Activated T-cell treated with anti-CD3 and anti-CD28 coated beads for 48 hours (primary cell): ENCODE measurements at regions not wholly inside any gene's neighbourhood (a gene's known extent, or its start where the extent isn't known, plus 50 kb on each side); places are given as distances from the start of the nearest gene placed in this dataset.
A peak's percentile ranks its signal among the peaks of the same experiment; 100 is the strongest.

Experiments
- DNase-seq: peaks from one replicate; pipeline ENCODE4 v3.0.0-alpha.2; 2020; ENCODE audit warnings: low read depth

- no peak for DNase-seq
Observed at GRCh38 chr5:173741729-173742431, 125.4 kb upstream of the BOD1 start.

DNA sequence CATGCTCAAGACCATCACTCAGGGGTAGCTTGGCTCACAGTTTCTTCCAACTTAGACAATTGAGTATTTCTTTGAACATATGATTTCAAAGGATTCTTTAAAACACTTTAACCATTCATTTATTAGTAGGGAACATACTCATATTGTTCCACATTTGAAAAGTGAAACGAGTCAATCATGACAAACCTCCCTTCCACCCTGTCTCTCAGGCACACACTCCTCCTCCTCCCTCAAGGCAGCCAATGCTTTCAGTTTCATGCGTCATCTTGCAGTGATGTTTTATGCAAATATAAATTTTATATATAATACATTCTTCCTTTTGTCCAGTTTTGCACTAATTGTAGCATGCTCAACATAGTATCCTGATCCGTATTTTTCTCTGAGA lies 126.0 kb upstream of the BOD1 start:
- peak; percentile 3 for DNase-seq

- no peak for DNase-seq
Observed at GRCh38 chr5:173743641-173744343, 127.3 kb upstream of the BOD1 start.

- no peak for DNase-seq
Observed at GRCh38 chr5:173744551-173744950, 128.1 kb upstream of the BOD1 start.

DNA sequence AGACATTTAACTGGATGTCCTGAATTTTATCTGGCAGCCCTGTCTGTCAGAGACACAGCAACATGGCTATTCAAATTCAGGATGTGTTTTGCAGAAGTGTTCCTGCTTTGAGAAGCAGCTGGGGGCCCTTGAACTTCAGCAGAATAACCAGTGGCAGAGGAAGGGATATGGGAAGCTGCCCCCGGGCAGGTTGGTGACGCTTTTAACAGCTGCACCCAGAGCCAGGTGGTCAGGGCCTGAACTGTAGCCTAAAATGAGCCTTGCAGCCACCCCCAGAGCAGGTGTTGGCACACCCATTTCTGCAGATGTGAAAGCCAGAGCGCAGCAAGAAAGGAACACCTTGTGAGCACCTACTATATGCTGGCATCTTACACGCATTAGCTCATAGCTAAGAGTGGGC lies 128.7 kb upstream of the BOD1 start:
- DNase-seq = no peak

DNA sequence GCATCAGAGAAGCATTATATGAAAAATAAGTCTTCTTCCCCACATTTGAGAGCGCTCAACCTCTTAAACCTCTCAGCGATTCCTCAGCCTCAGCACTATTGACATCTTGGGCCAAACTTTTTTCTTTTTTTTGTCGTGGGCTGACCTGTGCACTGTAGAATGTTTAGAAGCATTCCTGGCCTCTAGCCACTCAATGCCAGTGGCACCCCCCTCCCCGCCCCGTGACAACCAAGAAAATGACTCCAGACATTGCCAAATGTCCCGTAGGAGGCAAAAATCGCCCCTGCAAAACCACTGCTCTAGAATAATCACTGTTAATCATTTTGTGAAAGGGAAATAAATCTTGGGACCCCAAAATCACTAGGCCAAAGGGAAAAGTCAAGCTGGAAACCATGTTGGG lies 129.1 kb upstream of the BOD1 start:
- DNase-seq = no peak

- no peak for DNase-seq
Observed at GRCh38 chr5:173746047-173746646, 129.7 kb upstream of the BOD1 start.

DNA sequence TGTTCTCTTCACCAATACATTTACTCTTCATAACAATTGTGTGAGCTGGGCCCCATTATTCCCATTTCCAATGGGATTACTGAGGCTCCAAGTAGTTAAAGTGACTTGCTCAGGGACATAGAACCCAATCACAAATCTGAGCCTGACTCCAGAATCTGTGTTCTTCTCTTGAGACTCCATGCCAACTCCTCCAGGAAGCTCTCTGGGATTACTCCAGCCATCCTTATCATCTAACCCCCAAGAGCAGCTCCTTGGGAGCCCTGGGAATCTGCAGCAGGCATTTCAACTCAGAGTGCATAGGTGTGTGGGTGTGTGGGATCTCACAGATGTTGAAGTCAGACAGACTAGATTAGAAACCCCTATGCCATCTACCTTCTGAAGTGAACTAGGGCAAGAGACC lies 131.4 kb upstream of the BOD1 start:
- no peak for DNase-seq

- no peak for DNase-seq
Observed at GRCh38 chr5:173750538-173751265, 134.3 kb upstream of the BOD1 start.

DNA sequence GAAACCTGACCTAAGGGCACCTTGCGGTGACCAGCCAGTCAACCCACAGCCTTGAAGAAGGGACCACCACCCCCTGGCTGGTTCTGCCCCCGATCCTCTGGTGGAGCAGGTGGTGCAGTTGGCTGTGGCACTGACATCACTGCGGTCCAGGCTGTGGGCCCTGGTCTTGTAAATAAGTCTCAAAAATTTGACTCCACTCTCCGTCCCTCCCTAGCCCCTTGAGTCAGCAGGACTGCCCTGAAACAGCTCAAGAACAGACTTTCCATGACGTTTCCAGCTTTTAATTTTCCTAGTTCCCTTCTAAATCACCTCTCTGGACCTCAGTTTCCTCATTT lies 134.8 kb upstream of the BOD1 start:
- DNase-seq = no peak

DNA sequence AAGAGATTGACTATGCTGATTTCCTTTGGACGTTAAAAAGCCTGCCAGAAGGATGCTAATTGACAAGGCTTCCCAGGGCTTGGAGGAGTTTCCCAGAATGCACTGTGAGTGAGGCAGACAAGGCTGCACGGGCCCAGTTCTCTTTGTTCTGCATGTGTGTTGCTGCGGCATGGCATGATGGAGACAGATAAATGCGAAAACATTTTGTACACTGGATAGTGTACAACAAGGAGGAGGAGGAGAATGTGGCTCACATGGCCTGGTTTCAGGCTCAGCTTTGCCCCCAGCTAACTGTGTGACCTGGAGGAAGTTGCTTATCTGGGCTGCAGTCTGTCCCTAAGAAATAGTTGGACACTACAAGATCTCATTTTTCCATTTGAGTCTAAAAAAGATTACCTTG lies 135.5 kb upstream of the CPEB4 start:
- no peak for DNase-seq

DNA sequence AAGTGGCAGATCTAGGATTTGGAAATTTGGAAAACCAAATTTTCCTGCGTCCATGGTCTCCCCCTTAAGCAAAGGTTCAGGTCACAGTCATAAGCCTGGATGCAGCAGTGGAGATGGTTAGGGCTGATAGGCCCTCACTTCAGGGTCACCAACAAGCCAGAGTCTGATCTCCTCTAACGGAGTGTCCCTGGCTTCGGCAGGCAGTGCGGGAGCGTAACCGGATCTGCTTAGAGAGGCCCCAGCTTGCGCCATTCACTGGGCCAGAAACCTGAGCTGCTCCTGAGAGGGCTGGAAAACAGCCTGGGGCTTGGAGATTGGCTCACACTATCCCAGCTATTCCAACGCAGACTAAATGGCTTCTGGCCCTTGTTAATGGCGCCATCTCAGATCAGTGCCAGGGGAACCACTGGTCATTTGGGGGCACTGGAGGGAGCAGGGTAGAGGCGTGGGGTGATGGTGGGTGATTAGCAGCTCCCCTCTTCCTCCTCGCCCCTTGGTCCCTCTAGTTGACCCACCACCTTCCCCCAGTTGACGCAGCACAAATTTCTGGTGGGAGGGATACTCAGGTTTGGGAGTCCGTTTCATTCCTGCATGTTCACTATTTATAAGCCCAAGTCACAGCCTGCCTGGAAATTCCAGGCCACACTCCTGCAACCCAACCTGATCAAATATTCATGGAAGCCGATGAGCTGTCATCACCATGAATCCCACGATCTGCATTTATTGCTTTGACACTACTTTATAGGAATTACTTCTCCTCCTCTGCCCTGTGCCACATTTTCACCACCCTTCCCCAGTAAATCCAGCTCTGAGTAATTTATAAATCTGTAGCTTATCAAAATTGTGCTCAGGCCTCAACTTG lies 134.6 kb upstream of the CPEB4 start:
- DNase-seq = no peak

- DNase-seq = no peak
Observed at GRCh38 chr5:173755319-173755718, 132.8 kb upstream of the CPEB4 start.

DNA sequence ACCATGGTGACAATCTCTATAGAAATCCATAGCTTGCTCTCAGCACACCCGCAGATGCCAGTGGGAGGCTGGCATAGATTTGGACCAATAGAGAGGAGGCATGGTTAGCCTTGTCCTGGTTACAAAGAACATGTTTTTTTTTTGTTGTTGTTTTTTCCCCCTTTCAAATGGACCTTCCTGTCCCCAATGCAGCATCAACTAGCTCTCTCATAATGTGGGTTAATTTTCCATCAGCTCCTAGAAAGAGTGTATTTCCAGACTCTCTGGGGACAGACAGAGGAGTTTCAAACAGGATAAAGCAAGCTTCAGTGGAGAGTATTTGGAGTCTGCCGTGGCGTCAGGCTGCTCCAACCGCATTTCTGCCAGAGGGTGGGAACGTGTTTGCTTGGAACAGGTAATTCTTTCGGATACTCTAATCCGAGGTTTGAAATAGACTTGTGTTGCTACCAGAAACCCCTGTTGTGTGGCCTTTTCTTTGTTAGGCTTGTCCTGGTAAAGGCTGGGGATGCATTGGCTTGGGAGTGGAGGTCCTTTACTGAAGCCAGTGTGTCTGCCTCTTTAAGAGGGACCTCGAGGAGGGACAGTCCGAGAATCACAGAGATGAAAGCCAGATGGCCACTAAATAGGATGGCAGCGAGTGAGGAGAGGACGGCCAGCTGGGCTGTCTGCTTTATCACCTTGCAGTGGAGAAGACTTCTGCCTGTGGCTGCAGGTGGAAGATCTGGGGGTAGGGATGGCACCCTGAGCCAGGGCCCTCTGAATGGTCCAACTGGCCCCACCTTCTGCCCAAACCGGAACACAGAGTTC lies 130.5 kb upstream of the CPEB4 start:
- DNase-seq = no peak

DNA sequence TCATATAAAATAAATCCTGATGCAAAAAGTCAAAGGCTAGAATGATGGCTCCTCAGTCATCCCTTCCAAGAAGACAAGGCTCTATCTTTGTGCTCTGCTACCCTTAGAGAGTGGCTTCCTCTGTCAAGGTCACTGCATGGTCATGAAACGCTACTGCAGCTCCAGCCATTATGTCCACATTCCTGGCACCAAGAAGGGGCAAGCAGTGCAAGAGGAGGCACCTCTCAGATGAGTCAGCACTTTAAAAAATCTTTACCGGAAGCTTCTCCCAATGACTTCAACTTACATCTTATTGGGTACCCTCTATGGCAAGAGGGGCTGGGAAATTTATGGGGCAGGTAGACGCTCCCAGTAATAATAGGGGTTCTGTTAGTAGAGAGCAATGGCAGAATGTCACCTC lies 129.5 kb upstream of the CPEB4 start:
- DNase-seq = no peak

- no peak for DNase-seq
Observed at GRCh38 chr5:173759691-173760090, 128.5 kb upstream of the CPEB4 start.

- DNase-seq = no peak
Observed at GRCh38 chr5:173760461-173761177, 127.5 kb upstream of the CPEB4 start.

GRCh38 chr5:173761178-173761513 lies 127.0 kb upstream of the CPEB4 start:
- no peak for DNase-seq

DNA sequence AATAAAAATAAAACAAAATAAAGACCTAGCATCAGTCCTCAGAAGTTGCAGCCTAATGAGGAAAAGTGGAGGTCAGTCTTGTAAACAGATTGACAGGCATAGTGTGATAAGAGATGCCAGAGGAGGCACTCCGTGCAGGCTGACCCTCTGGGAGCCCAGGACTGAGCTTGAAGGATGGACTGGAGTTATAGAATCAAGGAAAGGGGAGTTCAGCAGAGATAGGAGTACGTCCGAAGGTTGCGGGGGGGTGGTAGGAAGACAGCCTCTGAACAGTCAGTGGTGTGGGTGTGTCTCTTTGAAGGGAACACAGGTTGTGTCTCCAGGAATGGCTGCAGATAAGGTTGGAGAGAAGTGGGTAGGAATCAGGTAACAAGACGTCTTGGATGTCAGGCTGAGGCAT lies 126.1 kb upstream of the CPEB4 start:
- DNase-seq = no peak

GRCh38 chr5:173762930-173763329 lies 125.2 kb upstream of the CPEB4 start:
- DNase-seq = no peak

GRCh38 chr5:173763410-173763809 lies 124.7 kb upstream of the CPEB4 start:
- no peak for DNase-seq
